Left kidney (tissue), 1 donor: ENCODE measurements at regions not wholly inside any gene's neighbourhood (a gene's known extent, or its start where the extent isn't known, plus 50 kb on each side); places are given as distances from the start of the nearest gene placed in this dataset.
"Not testable (repeated sequence)": the region's sequence is repeated elsewhere in the genome, so short reads cannot be mapped to it uniquely, and the experiment has no call there.

Experiments used
- DNase-seq: peaks from one replicate; pipeline ENCODE4 v3.0.0-alpha.2; 2013

GRCh38 chr6:150770637-150771036 lies 94.9 kb upstream of the MTHFD1L start:
- DNase-seq, result no peak

- no peak for DNase-seq
Measured at GRCh38 chr6:150773969-150774368, 91.5 kb upstream of the MTHFD1L start.

DNA sequence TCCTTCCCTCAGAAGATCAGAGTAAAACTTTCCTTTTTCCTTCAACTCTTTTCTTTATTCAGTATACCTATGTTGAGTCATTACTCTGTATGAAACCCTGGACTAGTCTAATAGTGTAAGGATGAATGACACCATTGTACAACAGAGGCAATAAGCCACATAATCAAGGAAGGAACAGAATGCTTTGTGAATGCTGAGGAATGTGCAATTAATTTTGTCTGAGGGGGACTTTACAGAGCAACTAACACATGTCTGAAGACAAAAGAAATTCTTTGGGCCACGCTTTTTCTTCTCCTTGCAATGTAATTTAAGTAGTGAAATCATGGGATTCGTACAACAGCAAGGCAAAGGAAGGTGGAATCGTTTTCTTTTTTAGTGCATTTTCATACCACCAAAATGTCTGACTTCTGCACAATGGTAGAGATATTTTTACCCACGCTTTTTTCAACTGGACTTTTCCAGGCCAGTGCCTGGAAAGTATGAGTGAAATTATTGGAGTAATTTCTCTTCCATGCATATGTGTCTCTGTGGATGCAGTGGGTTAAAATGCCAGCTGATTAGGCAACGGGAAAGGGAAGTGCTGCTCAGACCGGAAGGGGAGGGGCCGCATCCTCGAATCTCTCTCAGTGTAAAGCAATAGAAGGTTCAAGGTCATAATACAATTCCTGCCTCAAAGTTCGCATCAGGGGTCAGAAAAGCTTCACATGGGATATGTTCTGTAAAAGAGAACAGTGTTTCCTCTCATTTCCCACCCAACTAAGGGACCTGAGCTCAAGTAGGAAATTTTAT lies 89.9 kb upstream of the MTHFD1L start:
- no peak for DNase-seq

DNA sequence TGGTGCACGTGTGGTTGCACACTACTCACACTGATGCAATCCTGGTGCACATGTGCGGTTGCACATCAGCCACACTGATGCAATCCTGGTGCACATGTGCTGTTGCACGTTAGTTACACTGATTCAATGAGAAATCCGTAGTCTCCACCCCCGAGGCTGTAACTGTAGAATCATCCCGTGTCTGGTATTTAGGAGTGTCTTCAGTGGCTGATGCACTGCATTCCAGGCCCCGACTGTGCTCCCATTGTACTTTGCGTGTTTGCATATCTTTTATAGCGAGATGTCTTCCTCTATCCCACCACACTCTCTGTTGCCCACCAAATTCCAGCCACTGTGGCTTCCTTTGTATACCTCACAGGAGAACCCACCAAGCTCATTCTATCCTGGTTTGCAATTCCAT lies 87.8 kb upstream of the MTHFD1L start:
- no peak for DNase-seq

- DNase-seq, result no peak
Measured at GRCh38 chr6:150783813-150784212, 81.7 kb upstream of the MTHFD1L start.

GRCh38 chr6:150787429-150787828 lies 78.1 kb upstream of the MTHFD1L start:
- no peak for DNase-seq

GRCh38 chr6:150788089-150788488 lies 77.4 kb upstream of the MTHFD1L start:
- DNase-seq, result no peak

GRCh38 chr6:150789906-150790305 lies 75.6 kb upstream of the MTHFD1L start:
- not testable (repeated sequence) for DNase-seq

- no peak for DNase-seq
Measured at GRCh38 chr6:150791717-150792116, 73.8 kb upstream of the MTHFD1L start.

DNA sequence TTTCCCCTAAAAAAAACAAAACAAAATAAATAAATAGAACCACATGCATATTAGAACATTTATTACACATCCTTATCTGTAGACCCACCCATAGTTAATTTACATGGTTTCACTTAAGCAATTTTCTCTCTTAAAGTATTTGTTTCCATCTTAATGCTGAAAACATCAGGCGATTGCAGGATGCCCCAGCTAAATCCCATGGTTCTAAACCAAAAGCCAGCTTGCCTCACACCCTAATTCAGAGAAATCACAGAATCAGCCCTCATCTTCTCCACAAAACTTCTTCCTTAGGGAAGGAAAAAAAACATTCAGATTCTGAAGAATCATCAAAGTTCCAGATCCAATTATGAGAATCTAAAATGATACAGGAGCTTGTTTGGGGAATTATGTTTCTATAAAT lies 67.6 kb upstream of the MTHFD1L start:
- no peak for DNase-seq

DNA sequence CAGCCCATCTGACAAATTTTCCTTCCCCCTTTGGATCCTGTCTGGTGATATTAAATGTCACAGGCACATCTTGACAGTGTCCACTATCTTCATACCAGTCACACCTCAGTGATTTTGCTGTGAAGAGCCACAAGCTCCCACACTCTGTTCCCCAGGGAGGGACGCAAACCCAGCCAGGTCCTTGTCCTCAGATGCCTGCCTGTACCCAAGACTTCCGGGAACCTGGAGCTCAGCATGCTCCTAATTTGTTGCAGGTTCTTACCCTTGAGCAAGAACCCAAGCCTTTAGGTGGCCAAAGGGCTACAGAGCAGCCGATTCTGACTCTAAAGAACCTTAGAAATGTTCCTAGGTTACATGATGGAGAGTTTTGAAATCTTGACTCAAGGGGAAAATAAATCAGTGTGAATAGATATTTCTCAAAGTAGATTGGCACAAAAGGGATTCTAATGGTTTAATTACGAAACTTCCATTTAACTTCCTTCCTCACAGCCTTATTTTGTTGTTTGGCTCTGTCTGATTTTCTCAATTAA lies 66.2 kb upstream of the MTHFD1L start:
- no peak for DNase-seq

- no peak for DNase-seq
Measured at GRCh38 chr6:150800674-150801314, 64.7 kb upstream of the MTHFD1L start.

DNA sequence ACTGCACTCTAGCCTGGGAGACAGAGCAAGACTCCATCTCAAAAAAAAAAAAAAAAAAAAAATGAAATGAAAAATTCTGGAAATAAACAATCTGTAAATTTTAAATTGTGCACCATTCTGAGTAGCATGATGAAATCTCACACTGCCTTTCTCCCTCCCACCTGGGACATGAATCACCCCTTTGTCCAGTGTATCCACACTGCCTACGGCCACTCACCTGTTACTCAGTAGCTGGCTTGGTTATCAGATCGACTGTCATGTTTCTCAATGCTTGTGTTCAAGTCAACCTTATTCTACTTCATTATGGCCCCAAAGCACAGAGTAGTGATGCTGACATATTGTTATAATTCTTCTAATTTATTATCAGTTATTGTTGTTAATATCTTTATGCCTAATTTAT lies 58.7 kb upstream of the MTHFD1L start:
- DNase-seq, result no peak

DNA sequence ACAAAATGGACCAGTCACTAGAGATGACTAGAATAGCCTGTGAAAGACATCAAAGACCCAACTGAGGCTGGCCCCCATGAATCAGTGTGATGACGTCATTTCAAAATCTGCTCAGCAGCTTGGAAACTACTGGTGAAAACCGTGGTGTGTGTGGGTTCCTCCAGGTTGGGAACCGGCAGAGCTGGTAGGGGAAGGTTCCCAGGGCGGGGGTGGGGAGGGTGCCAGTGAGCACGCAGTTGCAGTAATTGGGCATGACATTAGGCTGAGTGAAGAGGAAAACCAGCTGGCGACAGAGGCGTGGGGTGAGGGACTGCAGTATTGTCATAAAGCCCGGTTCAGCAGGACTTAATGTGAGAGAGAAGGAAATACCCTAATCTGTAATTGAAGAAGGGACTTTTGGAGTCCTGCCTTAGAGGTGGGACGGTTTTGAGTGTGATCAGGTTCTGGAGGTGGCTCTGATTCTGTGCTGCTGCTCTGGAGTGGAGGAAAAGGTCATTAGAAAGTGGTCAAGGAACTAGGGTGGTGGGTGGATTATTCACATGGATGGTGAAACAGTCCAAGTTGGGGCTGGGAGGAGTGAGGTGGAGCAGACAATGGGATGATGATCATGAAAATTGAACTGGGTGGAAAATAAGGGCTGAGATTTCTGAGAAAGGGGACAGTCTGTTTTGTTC lies 52.0 kb upstream of the MTHFD1L start:
- DNase-seq, result peak; percentile 56

GRCh38 chr6:150813993-150814359 lies 51.5 kb upstream of the MTHFD1L start:
- DNase-seq, result no peak
